ENCODE measurements at regions not wholly inside any gene's neighbourhood (a gene's known extent, or its start where the extent isn't known, plus 50 kb on each side); places are given as distances from the start of the nearest gene placed in this dataset.

- CTCF ChIA-PET, result interaction anchor here (0.7 to 2.1 kb wide), 3 partner anchors 9 to 11 kb away, joined by 4 to 6 read pairs (median 5); no protein-coding TSS in a partner anchor
- TF ChIP-seq SP1 (IDR thresholded peaks at IDR 0.05) (no peak), ZNF384 (IDR thresholded peaks at IDR 0.05) (no peak), SUZ12 (IDR thresholded peaks at IDR 0.05) (no peak), PKNOX1 (IDR thresholded peaks at IDR 0.05) (no peak), BHLHE40 (IDR thresholded peaks at IDR 0.05; ENCODE audit: borderline replicate concordance) (no peak), LEF1 (IDR thresholded peaks at IDR 0.05; ENCODE audit: borderline replicate concordance) (no peak), FOXK2 (IDR thresholded peaks at IDR 0.05) (no peak), FOXA1 (IDR thresholded peaks at IDR 0.05) (no peak), FOXM1 (IDR thresholded peaks at IDR 0.05; ENCODE audit: borderline replicate concordance) (no peak), TARDBP (IDR thresholded peaks at IDR 0.05) (no peak), ARNT (IDR thresholded peaks at IDR 0.05) (no peak), L3MBTL2 (conservative IDR thresholded peaks at IDR 0.05) (no peak), ELF4 (IDR thresholded peaks at IDR 0.05) (no peak), HDGF (IDR thresholded peaks at IDR 0.05; ENCODE audit: borderline replicate concordance) (no peak), CTBP1 (IDR thresholded peaks at IDR 0.05; ENCODE audit: borderline replicate concordance) (no peak), NFRKB (IDR thresholded peaks at IDR 0.05) (no peak)
These were observed 142.0 kb downstream of the TSN start for GRCh38 chr2:121897335-121897970.

DNA sequence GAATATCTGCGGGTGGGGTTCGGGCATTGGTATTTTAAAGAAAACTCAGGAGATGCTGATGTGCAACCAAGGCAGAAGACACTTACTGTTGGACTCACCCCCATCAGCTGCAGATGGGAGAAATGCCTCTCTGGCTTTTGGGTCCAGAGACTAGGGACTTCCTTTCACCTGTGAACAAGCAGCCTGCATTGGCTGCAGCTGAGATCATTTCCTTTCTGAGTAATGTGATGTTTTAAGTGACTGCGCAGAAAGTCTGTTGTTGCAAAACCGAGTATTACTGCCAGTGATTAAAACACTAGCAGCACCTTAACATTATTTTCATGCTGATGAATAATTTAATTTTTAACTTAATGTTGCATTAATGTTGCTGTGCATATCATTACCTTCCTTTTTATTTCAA is 143.0 kb downstream of the TSN start:
- no peak for TF ChIP-seq TARDBP (IDR thresholded peaks at IDR 0.05)
- TF ChIP-seq ARNT (IDR thresholded peaks at IDR 0.05), result no peak
- no peak for TF ChIP-seq BHLHE40 (IDR thresholded peaks at IDR 0.05; ENCODE audit: borderline replicate concordance)
- TF ChIP-seq PKNOX1 (IDR thresholded peaks at IDR 0.05), result no peak
- no peak for TF ChIP-seq CTBP1 (IDR thresholded peaks at IDR 0.05; ENCODE audit: borderline replicate concordance)
- no peak for TF ChIP-seq SUZ12 (IDR thresholded peaks at IDR 0.05)
- no peak for DNase-seq (ENCODE audit: extremely low spot score)
- ChIA-PET CTCF (no interaction called here), POLR2A (no interaction called here)

More at GRCh38 chr2:121897335-121897970, 142.0 kb downstream of the TSN start:
- peak; percentile 59 for DNase-seq (ENCODE audit: extremely low spot score)
- POLR2A ChIA-PET, result no interaction called here

GRCh38 chr2:121900391-121900790 is 144.9 kb downstream of the TSN start:
- CTCF ChIA-PET, result no interaction called here
- DNase-seq (ENCODE audit: extremely low spot score), result no peak
- POLR2A ChIA-PET, result no interaction called here
- TF ChIP-seq HDGF (IDR thresholded peaks at IDR 0.05; ENCODE audit: borderline replicate concordance), result no peak

GRCh38 chr2:121902171-121902591 is 146.7 kb downstream of the TSN start:
- TF ChIP-seq LEF1 (IDR thresholded peaks at IDR 0.05; ENCODE audit: borderline replicate concordance), result no peak
- peak; percentile 29; the same call in 1 of the 2 replicates for TF ChIP-seq L3MBTL2 (conservative IDR thresholded peaks at IDR 0.05)
- DNase-seq (ENCODE audit: extremely low spot score), result no peak
- ChIA-PET CTCF (interaction anchor here (0.5 to 0.9 kb wide), 2 partner anchors 16 to 549 kb away, joined by 3 to 4 read pairs; no protein-coding TSS in a partner anchor), POLR2A (no interaction called here)

- POLR2A ChIA-PET, result no interaction called here
These were observed 147.2 kb downstream of the TSN start for GRCh38 chr2:121902616-121903015.

DNA sequence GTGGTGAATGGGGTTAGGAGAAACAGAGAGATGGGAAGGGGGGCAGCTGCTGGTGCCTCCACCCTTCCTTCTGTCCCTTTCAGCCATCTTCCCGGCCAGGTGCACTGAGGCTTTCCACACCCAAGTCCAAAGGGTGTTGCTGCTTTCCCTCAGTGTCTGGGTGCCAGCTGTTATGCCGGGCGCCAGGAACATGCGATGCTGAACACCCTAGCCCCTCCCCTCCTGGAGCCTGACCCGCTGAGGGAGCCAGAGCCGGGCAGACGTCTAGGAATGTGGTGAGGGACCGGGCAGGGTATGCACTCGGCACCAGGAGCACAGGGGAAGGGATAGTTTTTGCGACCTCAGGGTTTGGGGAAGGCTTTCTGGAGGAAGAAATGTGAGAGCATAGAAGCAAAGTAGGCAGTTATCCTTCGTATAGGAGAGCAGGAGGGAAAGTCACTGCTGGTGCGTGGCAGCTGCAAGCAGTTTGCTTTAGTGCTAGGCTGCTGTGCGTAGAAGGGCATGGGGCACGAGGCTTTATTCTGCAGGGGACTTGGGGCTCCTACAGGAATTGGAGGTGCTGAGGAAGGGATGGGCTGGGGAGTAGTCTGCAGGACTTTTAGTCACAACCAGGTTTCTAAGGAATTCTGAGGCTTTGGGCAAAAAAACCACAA is 147.7 kb downstream of the TSN start:
- TF ChIP-seq HDGF (IDR thresholded peaks at IDR 0.05; ENCODE audit: borderline replicate concordance), result no peak
- TF ChIP-seq NFRKB (IDR thresholded peaks at IDR 0.05), result no peak
- TF ChIP-seq TARDBP (IDR thresholded peaks at IDR 0.05), result no peak
- no peak for TF ChIP-seq ARNT (IDR thresholded peaks at IDR 0.05)
- DNase-seq (ENCODE audit: extremely low spot score), result no peak
- ChIA-PET POLR2A (no interaction called here), CTCF (no interaction called here)

More at GRCh38 chr2:121902616-121903015, 147.2 kb downstream of the TSN start:
- no peak for DNase-seq (ENCODE audit: extremely low spot score)
- TF ChIP-seq SUZ12 (IDR thresholded peaks at IDR 0.05) (no peak), ARNT (IDR thresholded peaks at IDR 0.05) (no peak)
- CTCF ChIA-PET, result interaction anchor here (0.5 kb wide), 1 partner anchor 549 kb away, joined by 4 read pairs; no protein-coding TSS in a partner anchor

DNA sequence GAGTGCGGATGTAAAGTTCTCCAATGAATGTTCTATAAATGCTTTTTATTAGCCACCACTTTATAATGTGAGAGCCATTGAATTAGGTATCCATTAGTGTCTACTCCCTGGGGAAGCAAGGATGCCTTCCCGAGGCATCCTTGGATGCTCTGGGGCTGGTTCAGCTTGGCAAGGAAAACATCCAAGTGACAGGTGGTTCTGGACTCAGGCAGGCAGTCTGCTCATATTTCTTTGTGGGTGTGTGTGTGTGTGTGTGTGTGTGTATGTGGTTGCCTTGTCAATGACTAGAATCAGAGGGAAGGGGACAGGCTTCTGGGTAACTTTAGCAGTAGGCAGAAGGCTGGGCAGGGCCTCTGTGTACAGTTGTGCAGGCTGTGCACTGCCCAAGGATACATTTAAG is 149.2 kb downstream of the TSN start:
- no peak for DNase-seq (ENCODE audit: extremely low spot score)
- CTCF ChIA-PET, result no interaction called here
- TF ChIP-seq BHLHE40 (IDR thresholded peaks at IDR 0.05; ENCODE audit: borderline replicate concordance) (no peak), ZNF384 (IDR thresholded peaks at IDR 0.05) (no peak), NFRKB (IDR thresholded peaks at IDR 0.05) (no peak), FOXM1 (IDR thresholded peaks at IDR 0.05; ENCODE audit: borderline replicate concordance) (no peak), ELF4 (IDR thresholded peaks at IDR 0.05) (no peak), TARDBP (IDR thresholded peaks at IDR 0.05) (no peak), ARNT (IDR thresholded peaks at IDR 0.05) (no peak), SP1 (IDR thresholded peaks at IDR 0.05) (no peak), PKNOX1 (IDR thresholded peaks at IDR 0.05) (no peak), FOXK2 (IDR thresholded peaks at IDR 0.05) (no peak), LEF1 (IDR thresholded peaks at IDR 0.05; ENCODE audit: borderline replicate concordance) (no peak), HDGF (IDR thresholded peaks at IDR 0.05; ENCODE audit: borderline replicate concordance) (no peak), L3MBTL2 (conservative IDR thresholded peaks at IDR 0.05) (no peak)
- POLR2A ChIA-PET, result no interaction called here

All from HEK293T (cell line).